IMR-90 (cell line): ENCODE measurements at regions not wholly inside any gene's neighbourhood (a gene's known extent, or its start where the extent isn't known, plus 50 kb on each side); places are given as distances from the start of the nearest gene placed in this dataset.

ENCODE experiments used
- ATAC-seq: fragments of 200-7000 bp; cut with Tn5 transposase; 2 replicates; pipeline ENCODE4 v1.9.1; 2020; ENCODE audit warnings: low read depth, mild to moderate bottlenecking, moderate library complexity
- BruUV-seq: library from RNA; stranded (reverse); fragments of 400-500 nt; replicated peaks from 2 replicates; lab custom pipeline; 2021; lab: Mats Ljungman, UMichigan
- CTCF ChIA-PET: fragments of 300-600 bp; formaldehyde crosslinking; extraction: SDS; loops from one replicate; lab custom pipeline; 2021; ENCODE audit warnings: antibody characterized with exemption; lab: Yijun Ruan, JAX
- POLR2A ChIA-PET: fragments of 300-600 bp; sonication (Branson Sonifier 250); formaldehyde crosslinking; loops from one replicate; lab custom pipeline; 2022; ENCODE audit warnings: antibody characterized with exemption; ENCODE audit not compliant: unreplicated experiment; lab: Charles Lee
- DNase-seq: peaks from one replicate; pipeline ENCODE4 v3.0.0; 2013
- H2AFZ ChIP-seq: replicated peaks from 2 replicates; pipeline ENCODE3; 2013; ENCODE audit warnings: low read length, mild to moderate bottlenecking; ENCODE audit not compliant: poor library complexity
- H2AK5ac ChIP-seq: 2 replicates; pipeline ENCODE4 v1.6.1; 2013; ENCODE audit warnings: low read depth, low read length, inconsistent platforms
- H2AK9ac ChIP-seq: replicated peaks from 2 replicates; pipeline ENCODE3; 2013; ENCODE audit warnings: mild to moderate bottlenecking, low read depth, low read length, moderate library complexity; ENCODE audit not compliant: poor library complexity
- H2BK120ac ChIP-seq: 2 replicates; pipeline ENCODE4 v1.6.1; 2013; ENCODE audit warnings: low read depth, low read length, inconsistent platforms
- H2BK15ac ChIP-seq: 3 replicates; pipeline ENCODE4 v1.6.1; 2013; ENCODE audit warnings: low read depth, low read length, inconsistent platforms
- H2BK20ac ChIP-seq: 2 replicates; pipeline ENCODE4 v1.6.1; 2013; ENCODE audit warnings: low read depth, mild to moderate bottlenecking, inconsistent platforms, low read length, moderate library complexity
- H2BK5ac ChIP-seq: 2 replicates; pipeline ENCODE4 v1.6.1; 2013; ENCODE audit warnings: mild to moderate bottlenecking, low read depth, low read length, inconsistent platforms; ENCODE audit not compliant: poor library complexity, severe bottlenecking
- H3K14ac ChIP-seq: replicated peaks from 2 replicates; pipeline ENCODE4 v1.6.1; 2013; ENCODE audit warnings: low read depth, low read length, inconsistent platforms
- H3K18ac ChIP-seq: 2 replicates; pipeline ENCODE4 v1.6.1; 2013; ENCODE audit warnings: low read depth, low read length, control low read depth
- H3K23ac ChIP-seq: 2 replicates; pipeline ENCODE4 v1.6.1; 2013; ENCODE audit warnings: low read depth, low read length, inconsistent platforms
- H3K27ac ChIP-seq: 2 replicates; pipeline ENCODE4 v1.5.1; 2013; ENCODE audit warnings: mild to moderate bottlenecking, control low read depth, low read length; ENCODE audit not compliant: insufficient read depth
- H3K27me3 ChIP-seq: 2 replicates; pipeline ENCODE4 v1.6.1; 2013; ENCODE audit warnings: low read length; ENCODE audit not compliant: control insufficient read depth, insufficient read depth
- H3K36me3 ChIP-seq: 2 replicates; pipeline ENCODE4 v1.6.1; 2013; ENCODE audit warnings: low read length, mixed read lengths; ENCODE audit not compliant: control insufficient read depth, insufficient read depth
- H3K4ac ChIP-seq: 2 replicates; pipeline ENCODE4 v1.6.1; 2013; ENCODE audit warnings: low read depth, low read length, inconsistent platforms
- H3K4me1 ChIP-seq: 2 replicates; pipeline ENCODE4 v1.6.1; 2013; ENCODE audit warnings: low read length, mixed read lengths; ENCODE audit not compliant: control insufficient read depth, insufficient read depth
- H3K4me2 ChIP-seq: 2 replicates; pipeline ENCODE4 v1.6.1; 2013; ENCODE audit warnings: low read depth, mild to moderate bottlenecking, control low read depth, low read length, moderate library complexity
- H3K4me3 ChIP-seq: 2 replicates; pipeline ENCODE4 v1.5.1; 2013; ENCODE audit warnings: low read depth, mild to moderate bottlenecking, control low read depth, low read length, moderate library complexity; ENCODE audit not compliant: insufficient read depth
- H3K56ac ChIP-seq: 2 replicates; pipeline ENCODE4 v1.6.1; 2013; ENCODE audit warnings: low read length, inconsistent platforms; ENCODE audit not compliant: insufficient read depth; ENCODE audit errors: extremely low read depth
- H3K79me1 ChIP-seq, 2 experiments: 2 replicates each; pipeline ENCODE4 v1.6.1; 2013; ENCODE audit warnings: low read length in 2 of 2, inconsistent platforms in 1 of 2, low read depth in 1 of 2
- H3K9ac ChIP-seq: 2 replicates; pipeline ENCODE4 v1.6.1; 2013; ENCODE audit warnings: low read depth, low read length, control low read depth
- H3K9me1 ChIP-seq: 2 replicates; pipeline ENCODE4 v1.6.1; 2013; ENCODE audit warnings: low read length, inconsistent platforms; ENCODE audit not compliant: insufficient read depth
- H3K9me3 ChIP-seq: 2 replicates; pipeline ENCODE4 v1.6.1; 2013; ENCODE audit warnings: low read length; ENCODE audit not compliant: control insufficient read depth, insufficient read depth
- H4K20me1 ChIP-seq: 2 replicates; pipeline ENCODE4 v1.6.1; 2013; ENCODE audit warnings: low read length, inconsistent platforms; ENCODE audit not compliant: insufficient read depth
- H4K5ac ChIP-seq: 2 replicates; pipeline ENCODE4 v1.6.1; 2013; ENCODE audit warnings: mild to moderate bottlenecking, low read depth, low read length, control low read depth
- H4K8ac ChIP-seq, 2 experiments: 2 replicates each; pipeline ENCODE4 v1.6.1; 2013; ENCODE audit warnings: low read depth in 2 of 2, low read length in 2 of 2, control low read depth in 1 of 2, inconsistent platforms in 1 of 2
- H4K91ac ChIP-seq: 2 replicates; pipeline ENCODE4 v1.6.1; 2013; ENCODE audit warnings: low read depth, low read length, inconsistent platforms; ENCODE audit not compliant: insufficient read depth
- MAFK ChIP-seq: IDR thresholded peaks from 2 replicates; pipeline ENCODE4 v1.6.1; 2012; ENCODE audit warnings: low read depth, low read length, improper control_type of control experiment
- MAZ ChIP-seq: IDR thresholded peaks from 2 replicates; pipeline ENCODE4 v1.6.1; 2012; ENCODE audit warnings: low read depth, mild to moderate bottlenecking, low read length, improper control_type of control experiment, moderate library complexity, borderline replicate concordance
- WGBS, 2 experiments: methylation state at CpG; one replicate each; pipeline versions ENCODE4 v1.1.5 to v1.1.7; 2013; ENCODE audit warnings: missing lambda C conversion rate in 2 of 2; ENCODE audit not compliant: insufficient read length in 1 of 2; ENCODE audit errors: extremely low coverage in 2 of 2; 5-methylcytosine and 5-hydroxymethylcytosine counted together
- dilution Hi-C: fragments of 300-500 bp; cut with HindIII; formaldehyde crosslinking; loops from one replicate; pipeline ENCODE4 v1.14.3; 2018; ENCODE audit warnings: low sequenced_read_pairs; ENCODE audit not compliant: unreplicated experiment
- in situ Hi-C: fragments of 300-500 bp; cut with MboI; formaldehyde crosslinking; loops from 3 replicates; pipeline ENCODE4 v1.14.3; 2019; ENCODE audit warnings: low sequenced_read_pairs, inconsistent platforms, mixed read lengths
- intact Hi-C: fragments of 100-400 bp; cut with micrococcal nuclease; formaldehyde crosslinking; loops from 2 replicates; pipeline ENCODE4 v1.10.0; 2022
- TF ChIP-seq, protein P1 (sequence below): conservative IDR thresholded peaks from 2 replicates; pipeline ENCODE4 v1.5.1; 2012; ENCODE audit warnings: mild to moderate bottlenecking, low read depth, low read length, improper control_type of control experiment
- TF ChIP-seq, protein P2 (sequence below): fragments of 150-350 bp; IDR thresholded peaks from 2 replicates; pipeline ENCODE4 v1.6.1; 2016; ENCODE audit warnings: low read depth, mild to moderate bottlenecking, low read length, moderate library complexity, borderline replicate concordance

DNA sequence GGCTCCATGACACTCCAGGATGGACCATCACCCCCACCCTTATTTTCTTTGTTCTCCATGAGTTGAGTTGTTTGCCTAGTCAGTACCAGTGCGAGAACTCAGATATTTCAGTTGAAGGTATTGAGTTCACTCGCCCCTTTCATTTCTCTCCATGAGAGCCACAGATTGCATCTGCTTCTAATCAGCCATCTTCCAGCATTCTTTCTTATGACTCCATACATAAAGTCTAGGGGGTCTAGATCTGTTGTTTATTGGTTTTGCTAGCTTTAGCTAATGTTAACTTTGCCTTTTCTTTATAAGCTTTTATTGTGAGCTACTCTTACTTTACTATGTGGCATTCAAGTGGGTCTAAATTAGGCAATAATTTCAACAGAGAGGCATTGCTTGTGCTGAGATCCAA lies 71.6 kb upstream of the PDC start:
- TF ChIP-seq MAFK, result no peak
- TF ChIP-seq MAZ, result no peak
- TF ChIP-seq, protein P1, sequence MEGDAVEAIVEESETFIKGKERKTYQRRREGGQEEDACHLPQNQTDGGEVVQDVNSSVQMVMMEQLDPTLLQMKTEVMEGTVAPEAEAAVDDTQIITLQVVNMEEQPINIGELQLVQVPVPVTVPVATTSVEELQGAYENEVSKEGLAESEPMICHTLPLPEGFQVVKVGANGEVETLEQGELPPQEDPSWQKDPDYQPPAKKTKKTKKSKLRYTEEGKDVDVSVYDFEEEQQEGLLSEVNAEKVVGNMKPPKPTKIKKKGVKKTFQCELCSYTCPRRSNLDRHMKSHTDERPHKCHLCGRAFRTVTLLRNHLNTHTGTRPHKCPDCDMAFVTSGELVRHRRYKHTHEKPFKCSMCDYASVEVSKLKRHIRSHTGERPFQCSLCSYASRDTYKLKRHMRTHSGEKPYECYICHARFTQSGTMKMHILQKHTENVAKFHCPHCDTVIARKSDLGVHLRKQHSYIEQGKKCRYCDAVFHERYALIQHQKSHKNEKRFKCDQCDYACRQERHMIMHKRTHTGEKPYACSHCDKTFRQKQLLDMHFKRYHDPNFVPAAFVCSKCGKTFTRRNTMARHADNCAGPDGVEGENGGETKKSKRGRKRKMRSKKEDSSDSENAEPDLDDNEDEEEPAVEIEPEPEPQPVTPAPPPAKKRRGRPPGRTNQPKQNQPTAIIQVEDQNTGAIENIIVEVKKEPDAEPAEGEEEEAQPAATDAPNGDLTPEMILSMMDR, result no peak
- TF ChIP-seq, protein P2, sequence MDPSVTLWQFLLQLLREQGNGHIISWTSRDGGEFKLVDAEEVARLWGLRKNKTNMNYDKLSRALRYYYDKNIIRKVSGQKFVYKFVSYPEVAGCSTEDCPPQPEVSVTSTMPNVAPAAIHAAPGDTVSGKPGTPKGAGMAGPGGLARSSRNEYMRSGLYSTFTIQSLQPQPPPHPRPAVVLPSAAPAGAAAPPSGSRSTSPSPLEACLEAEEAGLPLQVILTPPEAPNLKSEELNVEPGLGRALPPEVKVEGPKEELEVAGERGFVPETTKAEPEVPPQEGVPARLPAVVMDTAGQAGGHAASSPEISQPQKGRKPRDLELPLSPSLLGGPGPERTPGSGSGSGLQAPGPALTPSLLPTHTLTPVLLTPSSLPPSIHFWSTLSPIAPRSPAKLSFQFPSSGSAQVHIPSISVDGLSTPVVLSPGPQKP, result no peak
- ATAC-seq (no peak), DNase-seq (peak; percentile 10)
- Histone ChIP-seq H2AFZ (no peak overlapping the region), H3K9me3 (no peaks in the 10 kb centered on the region), H3K23ac (no peak overlapping the region; the same call in 1 of the 2 replicates), H3K9me1 (peaks cover 15% of the 10 kb centered on the region), H4K91ac (no peak overlapping the region; the same call in 1 of the 2 replicates), H2BK120ac (peak overlapping the region; percentile 48; the same call in 1 of the 2 replicates), H3K9ac (no peak overlapping the region), H2AK9ac (peak overlapping the region; percentile 3), H3K14ac (peak overlapping the region; percentile 71; the same call in 1 of the 2 replicates), H2BK20ac (peak overlapping the region; percentile 49; the same call in 1 of the 2 replicates), H2BK5ac (peak overlapping the region; percentile 75), H3K56ac (no peak overlapping the region), H3K18ac (no peak overlapping the region; the same call in 1 of the 2 replicates), H3K79me1 (no peaks in the 10 kb centered on the region), H4K20me1 (no peaks in the 10 kb centered on the region), H3K4me2 (no peak overlapping the region), H2BK15ac (peak overlapping the region; percentile 81; the same call in 2 of the 3 replicates), H3K27me3 (no peaks in the 10 kb centered on the region), H3K27ac (no peak overlapping the region), H3K36me3 (no peaks in the 10 kb centered on the region), H2AK5ac (no peak overlapping the region), H4K8ac (no peak overlapping the region; a peak in 1 of 4 replicates), H4K5ac (no peak overlapping the region; the same call in 1 of the 2 replicates), H3K4ac (no peak overlapping the region; the same call in 1 of the 2 replicates), H3K4me1 (peaks cover 15% of the 10 kb centered on the region), H3K4me3 (no peak overlapping the region)
- ChIA-PET POLR2A (no interaction called here), CTCF (no interaction called here)
- no CpG with 5 or more reads among the region's 2 CpGs for WGBS, 2 experiments
- in situ Hi-C loops (no loop called here), intact Hi-C loops (no loop called here), dilution Hi-C loops (no loop called here)
- BruUV-seq, result no TSS peak
